ENCODE measurements at regions not wholly inside any gene's neighbourhood (a gene's known extent, or its start where the extent isn't known, plus 50 kb on each side); places are given as distances from the start of the nearest gene placed in this dataset.

DNA sequence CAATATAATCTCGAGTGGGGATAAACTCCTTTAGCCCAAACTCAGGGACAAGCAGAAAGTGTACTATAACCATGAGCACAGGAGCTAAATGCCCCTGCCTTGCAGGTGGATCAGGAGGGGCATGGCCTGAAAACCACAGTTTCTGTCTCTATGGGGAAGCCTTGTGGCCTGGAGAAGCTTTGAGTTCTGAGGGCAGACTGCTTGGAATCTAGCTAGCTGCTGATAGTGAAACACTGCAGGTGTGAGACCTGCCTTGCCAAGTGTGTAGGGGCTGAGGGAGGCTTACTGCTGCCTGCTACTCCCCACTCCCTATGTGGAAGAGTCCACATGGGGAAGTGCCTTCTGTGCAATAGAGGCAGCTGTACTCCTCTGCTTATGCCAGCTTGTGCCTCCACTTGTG lies 352.3 kb upstream of the OR4E1 start:
- intact Hi-C loops (cut with DNase I; ENCODE audit: low total_unique reads), result no loop called here
- TF ChIP-seq, protein P1, sequence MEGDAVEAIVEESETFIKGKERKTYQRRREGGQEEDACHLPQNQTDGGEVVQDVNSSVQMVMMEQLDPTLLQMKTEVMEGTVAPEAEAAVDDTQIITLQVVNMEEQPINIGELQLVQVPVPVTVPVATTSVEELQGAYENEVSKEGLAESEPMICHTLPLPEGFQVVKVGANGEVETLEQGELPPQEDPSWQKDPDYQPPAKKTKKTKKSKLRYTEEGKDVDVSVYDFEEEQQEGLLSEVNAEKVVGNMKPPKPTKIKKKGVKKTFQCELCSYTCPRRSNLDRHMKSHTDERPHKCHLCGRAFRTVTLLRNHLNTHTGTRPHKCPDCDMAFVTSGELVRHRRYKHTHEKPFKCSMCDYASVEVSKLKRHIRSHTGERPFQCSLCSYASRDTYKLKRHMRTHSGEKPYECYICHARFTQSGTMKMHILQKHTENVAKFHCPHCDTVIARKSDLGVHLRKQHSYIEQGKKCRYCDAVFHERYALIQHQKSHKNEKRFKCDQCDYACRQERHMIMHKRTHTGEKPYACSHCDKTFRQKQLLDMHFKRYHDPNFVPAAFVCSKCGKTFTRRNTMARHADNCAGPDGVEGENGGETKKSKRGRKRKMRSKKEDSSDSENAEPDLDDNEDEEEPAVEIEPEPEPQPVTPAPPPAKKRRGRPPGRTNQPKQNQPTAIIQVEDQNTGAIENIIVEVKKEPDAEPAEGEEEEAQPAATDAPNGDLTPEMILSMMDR (IDR thresholded peaks at IDR 0.05), result no peak
- TF ChIP-seq POLR2AphosphoS5 (IDR thresholded peaks at IDR 0.05) (no peak), POLR2A (IDR thresholded peaks at IDR 0.05) (no peak)
- no peaks in the 10 kb centered on the region for H3K27me3 ChIP-seq
- WGBS, 2 donors (ENCODE audit: low coverage in 1 of 2), result 55% methylated on average over 1 of the region's 1 CpG; no CpG with 5 or more reads in 1 of the 2 donors
- H3K9me3 ChIP-seq, result no peaks in the 10 kb centered on the region
- no peaks in the 10 kb centered on the region for H3K4me1 ChIP-seq
- in situ Hi-C loops (cut with MboI; ENCODE audit: low pct_ligation_motif_present in 1 of 4, low pct_unique_long_range_greater_than_20kb in 1 of 4, low sequenced_read_pairs in 3 of 4), result no loop called here
- H3K27ac ChIP-seq, result no peak overlapping the region
- H3K4me3 ChIP-seq, result no peak overlapping the region
- DNase-seq, result no peak
- no peaks in the 10 kb centered on the region for H3K36me3 ChIP-seq

DNA sequence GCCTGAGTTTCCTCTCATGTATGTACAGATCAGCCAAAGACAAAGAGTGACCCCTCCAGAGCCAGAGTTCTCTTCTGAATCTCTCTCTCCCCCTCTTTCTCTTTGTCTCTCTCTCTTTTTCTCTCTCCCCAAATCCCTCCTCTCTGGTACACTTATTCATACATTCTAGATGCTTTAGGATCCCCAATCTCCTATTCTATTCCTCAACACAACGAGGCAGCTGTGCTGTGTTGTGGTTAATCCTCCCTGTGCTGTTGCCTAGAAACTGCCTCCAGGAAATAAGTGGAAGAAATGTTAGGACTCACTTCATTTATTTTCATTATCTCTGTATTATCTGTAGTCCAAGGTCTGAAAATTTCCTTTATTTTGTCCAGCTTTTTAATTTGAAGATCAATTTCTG lies 350.5 kb upstream of the OR4E1 start:
- Histone ChIP-seq H3K9me3 (no peaks in the 10 kb centered on the region), H3K4me3 (no peak overlapping the region), H3K36me3 (no peaks in the 10 kb centered on the region), H3K4me1 (no peaks in the 10 kb centered on the region), H3K27me3 (no peaks in the 10 kb centered on the region), H3K27ac (no peak overlapping the region)
- TF ChIP-seq POLR2AphosphoS5 (IDR thresholded peaks at IDR 0.05) (no peak), POLR2A (IDR thresholded peaks at IDR 0.05) (no peak)
- WGBS, 2 donors (ENCODE audit: low coverage in 1 of 2), result 0 to 9% methylated on average over 1 of the region's 1 CpG
- in situ Hi-C loops (cut with MboI; ENCODE audit: low pct_ligation_motif_present in 1 of 4, low pct_unique_long_range_greater_than_20kb in 1 of 4, low sequenced_read_pairs in 3 of 4), result no loop called here
- intact Hi-C loops (cut with DNase I; ENCODE audit: low total_unique reads), result no loop called here
- no peak for DNase-seq

DNA sequence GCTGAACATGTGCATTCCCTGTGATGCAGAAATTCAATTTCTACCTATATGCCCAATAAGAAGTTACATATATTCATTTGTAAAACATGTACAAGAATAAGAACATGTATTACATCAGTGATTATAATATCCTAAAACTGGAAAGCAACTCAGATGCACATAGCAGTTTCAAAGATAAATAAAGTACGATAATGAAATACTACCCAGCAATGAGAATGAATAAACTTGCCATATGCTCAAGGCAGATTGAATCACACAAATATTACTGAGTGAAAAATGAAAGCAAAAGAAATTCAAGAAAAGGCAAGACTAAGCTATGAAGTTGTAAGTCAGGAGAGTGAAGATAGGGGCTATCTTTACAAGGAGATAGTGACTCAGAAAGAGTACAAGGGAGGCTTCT lies 345.3 kb upstream of the OR4E1 start:
- H3K27ac ChIP-seq, result no peak overlapping the region
- H3K36me3 ChIP-seq, result no peaks in the 10 kb centered on the region
- 60 to 80% methylated on average over 1 of the region's 1 CpG for WGBS, 2 donors (ENCODE audit: low coverage in 1 of 2)
- no peaks in the 10 kb centered on the region for H3K4me1 ChIP-seq
- intact Hi-C loops (cut with DNase I; ENCODE audit: low total_unique reads) (no loop called here), in situ Hi-C loops (cut with MboI; ENCODE audit: low pct_ligation_motif_present in 1 of 4, low pct_unique_long_range_greater_than_20kb in 1 of 4, low sequenced_read_pairs in 3 of 4) (no loop called here)
- no peaks in the 10 kb centered on the region for H3K9me3 ChIP-seq
- DNase-seq, result no peak
- no peaks in the 10 kb centered on the region for H3K27me3 ChIP-seq
- TF ChIP-seq EP300 (IDR thresholded peaks at IDR 0.05; ENCODE audit: low read depth), result no peak
- no peak for TF ChIP-seq POLR2A (IDR thresholded peaks at IDR 0.05)
- TF ChIP-seq, protein P1 (IDR thresholded peaks at IDR 0.05), result no peak
- TF ChIP-seq POLR2AphosphoS5 (IDR thresholded peaks at IDR 0.05), result no peak
- no peak overlapping the region for H3K4me3 ChIP-seq

DNA sequence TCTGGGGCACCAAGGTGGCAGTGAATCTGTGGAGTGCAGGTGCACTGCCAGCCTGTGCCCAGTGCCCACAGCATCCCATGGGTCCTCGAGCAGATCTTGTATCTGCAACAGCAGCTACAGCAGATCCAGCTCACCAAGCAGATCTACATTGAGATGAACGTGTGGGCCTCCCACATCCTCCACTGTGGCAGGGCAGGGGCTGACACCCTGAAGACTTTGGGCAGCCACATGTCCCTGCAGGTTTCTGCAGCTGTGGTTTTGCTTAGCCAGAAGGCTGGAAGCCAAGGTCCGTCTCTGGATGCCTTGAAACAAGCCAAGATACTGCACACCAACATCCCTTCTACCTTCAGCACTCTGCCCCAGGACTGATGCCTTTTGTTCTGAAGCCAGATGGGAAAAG lies 338.8 kb upstream of the OR4E1 start:
- Histone ChIP-seq H3K36me3 (no peaks in the 10 kb centered on the region), H3K27ac (no peak overlapping the region), H3K4me3 (no peak overlapping the region), H3K4me1 (no peaks in the 10 kb centered on the region), H3K9me3 (no peaks in the 10 kb centered on the region), H3K27me3 (no peaks in the 10 kb centered on the region)
- intact Hi-C loops (cut with DNase I; ENCODE audit: low total_unique reads), result no loop called here
- in situ Hi-C loops (cut with MboI; ENCODE audit: low pct_ligation_motif_present in 1 of 4, low pct_unique_long_range_greater_than_20kb in 1 of 4, low sequenced_read_pairs in 3 of 4), result no loop called here
- DNase-seq, result no peak
- WGBS, 2 donors (ENCODE audit: low coverage in 1 of 2), result no CpG with 5 or more reads among the region's 3 CpGs
- TF ChIP-seq POLR2AphosphoS5 (IDR thresholded peaks at IDR 0.05) (no peak), EP300 (IDR thresholded peaks at IDR 0.05; ENCODE audit: low read depth) (no peak), POLR2A (IDR thresholded peaks at IDR 0.05) (no peak)
- TF ChIP-seq, protein P1 (IDR thresholded peaks at IDR 0.05), result no peak

DNA sequence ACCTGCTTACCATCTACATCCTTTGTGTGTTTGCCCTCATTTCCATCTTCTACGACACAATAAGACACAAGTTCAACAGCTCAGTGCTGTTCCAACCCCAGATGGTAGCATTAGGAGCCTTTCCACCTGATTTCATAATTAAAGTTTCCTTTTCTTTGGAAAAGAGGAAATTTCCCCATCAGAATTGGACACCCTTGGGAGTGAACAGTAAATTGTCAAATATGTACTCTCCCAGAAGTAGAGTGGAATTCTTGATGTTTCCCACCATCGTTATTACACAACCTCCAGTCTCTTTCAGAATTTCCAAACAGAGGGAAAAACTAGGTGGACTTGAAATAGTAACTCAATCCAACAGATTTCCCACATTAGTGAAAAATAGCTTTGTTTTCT lies 337.6 kb upstream of the OR4E1 start:
- intact Hi-C loops (cut with DNase I; ENCODE audit: low total_unique reads), result no loop called here
- TF ChIP-seq, protein P1 (IDR thresholded peaks at IDR 0.05), result no peak
- TF ChIP-seq POLR2A (IDR thresholded peaks at IDR 0.05), result no peak
- H3K36me3 ChIP-seq, result no peaks in the 10 kb centered on the region
- no peak overlapping the region for H3K4me3 ChIP-seq
- H3K9me3 ChIP-seq, result no peaks in the 10 kb centered on the region
- H3K27ac ChIP-seq, result no peak overlapping the region
- H3K27me3 ChIP-seq, result no peaks in the 10 kb centered on the region
- in situ Hi-C loops (cut with MboI; ENCODE audit: low pct_ligation_motif_present in 1 of 4, low pct_unique_long_range_greater_than_20kb in 1 of 4, low sequenced_read_pairs in 3 of 4), result no loop called here
- H3K4me1 ChIP-seq, result no peaks in the 10 kb centered on the region
- DNase-seq, result no peak
- 75 to 76% methylated on average over 2 of the region's 2 CpGs for WGBS, 2 donors (ENCODE audit: low coverage in 1 of 2)
